IMR-90 (cell line): ENCODE measurements at regions not wholly inside any gene's neighbourhood (a gene's known extent, or its start where the extent isn't known, plus 50 kb on each side); places are given as distances from the start of the nearest gene placed in this dataset.

Experiments used
- ATAC-seq: fragments of 200-7000 bp; cut with Tn5 transposase; 2 replicates; pipeline ENCODE4 v1.9.1; 2020; ENCODE audit warnings: low read depth, mild to moderate bottlenecking, moderate library complexity
- BruUV-seq: library from RNA; stranded (reverse); fragments of 400-500 nt; replicated peaks from 2 replicates; lab custom pipeline; 2021; lab: Mats Ljungman, UMichigan
- CTCF ChIA-PET: fragments of 300-600 bp; formaldehyde crosslinking; extraction: SDS; loops from one replicate; lab custom pipeline; 2021; ENCODE audit warnings: antibody characterized with exemption; lab: Yijun Ruan, JAX
- POLR2A ChIA-PET: fragments of 300-600 bp; sonication (Branson Sonifier 250); formaldehyde crosslinking; loops from one replicate; lab custom pipeline; 2022; ENCODE audit warnings: antibody characterized with exemption; ENCODE audit not compliant: unreplicated experiment; lab: Charles Lee
- DNase-seq: peaks from one replicate; pipeline ENCODE4 v3.0.0; 2013
- H2AFZ ChIP-seq: replicated peaks from 2 replicates; pipeline ENCODE3; 2013; ENCODE audit warnings: low read length, mild to moderate bottlenecking; ENCODE audit not compliant: poor library complexity
- H2AK5ac ChIP-seq: 2 replicates; pipeline ENCODE4 v1.6.1; 2013; ENCODE audit warnings: low read depth, low read length, inconsistent platforms
- H2AK9ac ChIP-seq: replicated peaks from 2 replicates; pipeline ENCODE3; 2013; ENCODE audit warnings: mild to moderate bottlenecking, low read depth, low read length, moderate library complexity; ENCODE audit not compliant: poor library complexity
- H2BK120ac ChIP-seq: 2 replicates; pipeline ENCODE4 v1.6.1; 2013; ENCODE audit warnings: low read depth, low read length, inconsistent platforms
- H2BK15ac ChIP-seq: 3 replicates; pipeline ENCODE4 v1.6.1; 2013; ENCODE audit warnings: low read depth, low read length, inconsistent platforms
- H2BK20ac ChIP-seq: 2 replicates; pipeline ENCODE4 v1.6.1; 2013; ENCODE audit warnings: low read depth, mild to moderate bottlenecking, inconsistent platforms, low read length, moderate library complexity
- H2BK5ac ChIP-seq: 2 replicates; pipeline ENCODE4 v1.6.1; 2013; ENCODE audit warnings: mild to moderate bottlenecking, low read depth, low read length, inconsistent platforms; ENCODE audit not compliant: poor library complexity, severe bottlenecking
- H3K14ac ChIP-seq: replicated peaks from 2 replicates; pipeline ENCODE4 v1.6.1; 2013; ENCODE audit warnings: low read depth, low read length, inconsistent platforms
- H3K18ac ChIP-seq: 2 replicates; pipeline ENCODE4 v1.6.1; 2013; ENCODE audit warnings: low read depth, low read length, control low read depth
- H3K23ac ChIP-seq: 2 replicates; pipeline ENCODE4 v1.6.1; 2013; ENCODE audit warnings: low read depth, low read length, inconsistent platforms
- H3K27ac ChIP-seq: 2 replicates; pipeline ENCODE4 v1.5.1; 2013; ENCODE audit warnings: mild to moderate bottlenecking, control low read depth, low read length; ENCODE audit not compliant: insufficient read depth
- H3K27me3 ChIP-seq: 2 replicates; pipeline ENCODE4 v1.6.1; 2013; ENCODE audit warnings: low read length; ENCODE audit not compliant: control insufficient read depth, insufficient read depth
- H3K36me3 ChIP-seq: 2 replicates; pipeline ENCODE4 v1.6.1; 2013; ENCODE audit warnings: low read length, mixed read lengths; ENCODE audit not compliant: control insufficient read depth, insufficient read depth
- H3K4ac ChIP-seq: 2 replicates; pipeline ENCODE4 v1.6.1; 2013; ENCODE audit warnings: low read depth, low read length, inconsistent platforms
- H3K4me1 ChIP-seq: 2 replicates; pipeline ENCODE4 v1.6.1; 2013; ENCODE audit warnings: low read length, mixed read lengths; ENCODE audit not compliant: control insufficient read depth, insufficient read depth
- H3K4me2 ChIP-seq: 2 replicates; pipeline ENCODE4 v1.6.1; 2013; ENCODE audit warnings: low read depth, mild to moderate bottlenecking, control low read depth, low read length, moderate library complexity
- H3K4me3 ChIP-seq: 2 replicates; pipeline ENCODE4 v1.5.1; 2013; ENCODE audit warnings: low read depth, mild to moderate bottlenecking, control low read depth, low read length, moderate library complexity; ENCODE audit not compliant: insufficient read depth
- H3K56ac ChIP-seq: 2 replicates; pipeline ENCODE4 v1.6.1; 2013; ENCODE audit warnings: low read length, inconsistent platforms; ENCODE audit not compliant: insufficient read depth; ENCODE audit errors: extremely low read depth
- H3K79me1 ChIP-seq, 2 experiments: 2 replicates each; pipeline ENCODE4 v1.6.1; 2013; ENCODE audit warnings: low read length in 2 of 2, inconsistent platforms in 1 of 2, low read depth in 1 of 2
- H3K9ac ChIP-seq: 2 replicates; pipeline ENCODE4 v1.6.1; 2013; ENCODE audit warnings: low read depth, low read length, control low read depth
- H3K9me1 ChIP-seq: 2 replicates; pipeline ENCODE4 v1.6.1; 2013; ENCODE audit warnings: low read length, inconsistent platforms; ENCODE audit not compliant: insufficient read depth
- H3K9me3 ChIP-seq: 2 replicates; pipeline ENCODE4 v1.6.1; 2013; ENCODE audit warnings: low read length; ENCODE audit not compliant: control insufficient read depth, insufficient read depth
- H4K20me1 ChIP-seq: 2 replicates; pipeline ENCODE4 v1.6.1; 2013; ENCODE audit warnings: low read length, inconsistent platforms; ENCODE audit not compliant: insufficient read depth
- H4K5ac ChIP-seq: 2 replicates; pipeline ENCODE4 v1.6.1; 2013; ENCODE audit warnings: mild to moderate bottlenecking, low read depth, low read length, control low read depth
- H4K8ac ChIP-seq, 2 experiments: 2 replicates each; pipeline ENCODE4 v1.6.1; 2013; ENCODE audit warnings: low read depth in 2 of 2, low read length in 2 of 2, control low read depth in 1 of 2, inconsistent platforms in 1 of 2
- H4K91ac ChIP-seq: 2 replicates; pipeline ENCODE4 v1.6.1; 2013; ENCODE audit warnings: low read depth, low read length, inconsistent platforms; ENCODE audit not compliant: insufficient read depth
- RFX5 ChIP-seq: IDR thresholded peaks from 2 replicates; pipeline ENCODE4 v1.8.0; 2012; ENCODE audit warnings: low read depth, mild to moderate bottlenecking, low read length, moderate library complexity
- SMC3 ChIP-seq: fragments of 150-350 bp; IDR thresholded peaks from 2 replicates; pipeline ENCODE4 v1.6.1; 2016; ENCODE audit warnings: low read depth, mild to moderate bottlenecking, antibody characterized with exemption, low read length, moderate library complexity
- WGBS, 2 experiments: methylation state at CpG; one replicate each; pipeline versions ENCODE4 v1.1.5 to v1.1.7; 2013; ENCODE audit warnings: missing lambda C conversion rate in 2 of 2; ENCODE audit not compliant: insufficient read length in 1 of 2; ENCODE audit errors: extremely low coverage in 2 of 2; 5-methylcytosine and 5-hydroxymethylcytosine counted together
- dilution Hi-C: fragments of 300-500 bp; cut with HindIII; formaldehyde crosslinking; loops from one replicate; pipeline ENCODE4 v1.14.3; 2018; ENCODE audit warnings: low sequenced_read_pairs; ENCODE audit not compliant: unreplicated experiment
- in situ Hi-C: fragments of 300-500 bp; cut with MboI; formaldehyde crosslinking; loops from 3 replicates; pipeline ENCODE4 v1.14.3; 2019; ENCODE audit warnings: low sequenced_read_pairs, inconsistent platforms, mixed read lengths
- intact Hi-C: fragments of 100-400 bp; cut with micrococcal nuclease; formaldehyde crosslinking; loops from 2 replicates; pipeline ENCODE4 v1.10.0; 2022

- H3K79me1 ChIP-seq, result no peaks in the 10 kb centered on the region
- DNase-seq, result no peak
- BruUV-seq, result no TSS peak
- no peak overlapping the region for H3K23ac ChIP-seq
- CTCF ChIA-PET, result no interaction called here
- POLR2A ChIA-PET, result no interaction called here
- H3K36me3 ChIP-seq, result no peaks in the 10 kb centered on the region
- ATAC-seq, result no peak
- H3K4me2 ChIP-seq, result no peak overlapping the region
- H3K4ac ChIP-seq, result no peak overlapping the region
- WGBS, 2 experiments, result 100% methylated on average over 1 of the region's 9 CpGs; no CpG with 5 or more reads in 1 of the 2 experiments
- no peak overlapping the region for H3K27ac ChIP-seq
- TF ChIP-seq SMC3 (no peak), RFX5 (no peak)
- no peak overlapping the region for H2AFZ ChIP-seq
- H3K56ac ChIP-seq, result no peak overlapping the region
- in situ Hi-C loops (no loop called here), intact Hi-C loops (no loop called here), dilution Hi-C loops (no loop called here)
- H3K4me1 ChIP-seq, result no peaks in the 10 kb centered on the region
- no peak overlapping the region for H2BK20ac ChIP-seq
- H3K14ac ChIP-seq, result no peak overlapping the region
- H2BK120ac ChIP-seq, result no peak overlapping the region
- H3K9ac ChIP-seq, result no peak overlapping the region
- H2AK5ac ChIP-seq, result no peak overlapping the region
- H3K4me3 ChIP-seq, result no peak overlapping the region
- H4K91ac ChIP-seq, result no peak overlapping the region
- H2BK15ac ChIP-seq, result no peak overlapping the region
- H4K5ac ChIP-seq, result no peak overlapping the region
- H2BK5ac ChIP-seq, result no peak overlapping the region
- H3K9me1 ChIP-seq, result no peaks in the 10 kb centered on the region
- peaks cover 7% of the 10 kb centered on the region; the same call in 1 of the 2 replicates for H3K9me3 ChIP-seq
- no peak overlapping the region for H3K18ac ChIP-seq
- H2AK9ac ChIP-seq, result no peak overlapping the region
- H4K8ac ChIP-seq, result no peak overlapping the region
- H3K27me3 ChIP-seq, result peaks cover 4% of the 10 kb centered on the region; the same call in 1 of the 2 replicates
- no peaks in the 10 kb centered on the region for H4K20me1 ChIP-seq
These were observed 174.9 kb downstream of the SOX11 start for GRCh38 chr2:5867056-5867455.
